CD4-positive, alpha-beta T cell treated with Interleukin-6 for 4 hours (primary cell): ENCODE measurements at regions not wholly inside any gene's neighbourhood (a gene's known extent, or its start where the extent isn't known, plus 50 kb on each side); places are given as distances from the start of the nearest gene placed in this dataset.
"Not testable (repeated sequence)": the region's sequence is repeated elsewhere in the genome, so short reads cannot be mapped to it uniquely, and the experiment has no call there.

ENCODE experiments used
- DNase-seq: peaks from one replicate; pipeline ENCODE4 v3.0.0-alpha.2; 2020; ENCODE audit warnings: mixed read lengths

DNA sequence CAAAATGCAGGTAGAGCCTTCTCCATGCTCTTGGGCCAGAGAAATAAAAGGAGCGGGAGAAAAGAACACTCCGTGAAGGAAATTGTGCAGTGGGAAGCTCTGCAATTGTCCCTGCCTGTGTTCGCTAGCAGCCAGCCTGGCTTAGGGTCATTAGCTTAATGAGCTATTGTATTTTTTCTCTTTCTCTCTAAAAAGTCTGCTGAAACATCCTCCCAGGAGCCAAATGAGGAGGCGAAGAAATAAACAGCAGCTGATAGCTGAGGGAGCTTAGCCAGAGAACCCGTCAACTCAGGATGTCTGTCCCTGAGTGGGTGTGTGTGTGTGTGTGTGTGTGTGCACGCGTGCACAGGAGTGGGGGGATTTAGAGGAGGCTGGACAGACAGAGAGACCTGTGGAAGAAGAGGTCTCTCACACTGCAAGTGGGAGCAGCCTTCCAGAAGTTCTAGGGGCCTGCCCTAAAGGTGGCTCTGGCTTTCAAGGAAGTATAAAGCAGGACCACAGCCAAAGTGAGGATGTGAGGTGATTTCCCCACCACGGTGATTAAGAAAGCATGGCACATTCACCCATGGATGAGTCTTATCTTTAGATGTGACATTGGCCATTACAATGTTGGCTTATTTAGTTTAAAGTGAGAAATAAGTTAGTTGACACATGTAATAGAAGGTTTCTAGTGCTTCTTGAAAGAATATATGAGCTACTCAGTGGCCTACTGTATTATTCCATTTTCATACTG lies 690.4 kb downstream of the RNF144A start:
- DNase-seq = no peak

DNA sequence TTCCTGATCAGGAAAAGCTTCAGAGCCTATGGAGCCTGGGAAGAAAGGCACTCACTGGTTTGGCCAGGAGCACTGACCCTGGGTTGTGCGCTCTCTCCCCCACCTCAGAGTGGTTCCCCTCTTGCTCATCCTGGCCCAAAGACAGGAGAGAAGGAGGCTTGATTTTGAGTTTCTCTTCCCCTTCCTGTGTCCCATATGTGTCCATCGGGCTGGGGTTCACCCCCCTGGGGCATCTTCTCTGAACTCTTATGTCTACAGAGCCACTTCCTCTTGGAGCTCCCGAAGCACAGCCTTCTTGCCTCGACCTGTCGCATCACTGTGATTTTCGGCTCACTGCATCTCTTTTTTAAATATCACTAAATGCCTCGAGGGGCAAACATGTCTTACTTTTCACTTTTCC lies 692.3 kb downstream of the RNF144A start:
- no peak for DNase-seq

DNA sequence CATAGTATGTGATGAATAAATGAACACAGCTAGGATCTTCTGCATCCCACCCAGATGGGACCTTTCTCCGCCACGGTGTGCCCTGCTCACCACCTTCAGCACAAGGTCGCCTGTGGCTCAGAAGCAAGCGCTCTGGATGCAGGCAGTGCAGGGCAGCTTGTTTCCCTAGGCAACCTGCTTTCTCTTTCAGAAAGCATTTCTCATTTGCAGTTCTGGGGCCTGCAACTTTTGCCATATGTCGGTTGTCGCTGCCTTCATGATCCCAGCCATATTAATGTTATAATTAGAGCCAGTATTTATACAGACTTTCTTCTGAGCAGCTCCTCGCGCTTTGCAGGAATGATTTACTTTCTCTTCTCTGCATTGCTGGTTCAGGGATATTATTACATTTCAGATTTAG lies 692.8 kb downstream of the RNF144A start:
- DNase-seq = no peak

DNA sequence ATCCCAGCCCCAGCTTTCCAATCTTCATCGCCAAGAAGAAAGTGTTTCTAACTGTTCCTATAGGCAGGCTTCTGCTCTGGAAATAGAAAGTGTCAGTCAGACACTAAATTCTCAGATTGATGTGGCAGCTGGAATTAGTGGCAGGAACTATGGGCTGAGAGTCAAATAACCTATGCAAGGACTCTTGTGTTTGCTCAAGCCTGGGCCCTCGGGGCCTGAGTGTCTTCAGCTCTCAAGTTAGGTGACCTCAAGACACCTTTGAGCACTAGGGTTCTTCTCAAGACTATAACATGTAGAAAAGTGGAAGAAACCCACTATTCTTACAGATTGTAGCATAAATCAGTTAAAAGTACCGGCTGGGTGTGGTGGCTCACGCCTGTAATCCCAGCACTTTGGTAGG lies 694.5 kb downstream of the RNF144A start:
- DNase-seq = no peak

DNA sequence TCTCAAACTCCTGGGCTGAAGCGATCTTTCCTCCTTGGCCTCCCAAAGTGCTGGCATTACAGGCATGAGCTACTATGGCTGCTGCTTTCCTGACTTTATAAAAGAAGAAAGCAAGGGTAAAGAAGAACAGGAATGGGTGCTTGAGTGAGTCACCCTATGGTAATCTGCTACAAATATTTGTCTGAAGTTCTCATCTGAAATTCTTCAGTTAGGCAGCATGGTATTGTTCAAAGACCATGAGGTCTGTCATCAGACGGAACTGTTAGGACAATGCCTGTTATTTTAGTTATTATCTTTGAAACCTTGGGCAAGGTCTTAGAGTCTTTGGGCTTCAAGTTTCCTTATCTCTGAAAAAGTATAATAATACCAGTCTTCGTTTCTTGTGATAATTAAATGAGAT lies 695.8 kb downstream of the RNF144A start:
- DNase-seq = no peak

DNA sequence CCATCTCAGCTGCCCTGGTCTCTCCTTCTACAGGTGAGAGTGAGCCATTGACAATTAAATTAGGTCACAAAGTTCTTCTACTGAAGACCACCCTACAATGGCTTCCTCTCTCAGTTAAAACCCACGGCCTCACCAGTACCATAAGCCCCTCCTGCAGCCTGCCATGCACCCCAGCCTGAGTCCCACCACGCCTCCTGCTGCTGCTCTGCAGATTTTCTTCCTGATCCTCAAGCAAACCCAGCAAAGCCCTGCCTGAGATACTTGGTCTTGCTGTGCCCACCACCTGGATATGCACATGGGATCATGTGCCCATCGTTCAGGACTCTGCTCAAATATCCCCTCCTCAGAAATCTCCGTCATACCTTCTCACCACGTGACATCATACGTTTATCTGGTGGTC lies 696.6 kb downstream of the RNF144A start:
- DNase-seq = no peak

DNA sequence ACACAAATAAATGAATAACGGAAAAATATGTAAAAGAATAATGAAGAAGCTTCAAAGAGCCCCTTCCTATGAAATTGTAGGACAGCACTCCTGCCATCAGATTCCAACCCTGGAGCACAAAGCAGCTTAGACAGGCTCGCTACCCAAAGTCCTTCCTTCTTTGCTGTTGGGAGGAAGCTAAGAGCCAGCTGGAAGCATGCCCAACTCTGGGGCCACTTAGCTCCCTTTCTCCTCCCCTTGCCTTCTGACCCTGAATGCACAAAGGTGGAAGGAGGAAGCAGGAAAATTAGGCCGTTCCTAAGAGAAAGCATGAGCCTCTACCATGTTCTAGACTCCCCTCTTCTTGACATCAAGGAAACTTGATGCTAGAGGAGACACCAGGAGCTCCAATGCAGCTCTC lies 700.8 kb downstream of the RNF144A start:
- no peak for DNase-seq

DNA sequence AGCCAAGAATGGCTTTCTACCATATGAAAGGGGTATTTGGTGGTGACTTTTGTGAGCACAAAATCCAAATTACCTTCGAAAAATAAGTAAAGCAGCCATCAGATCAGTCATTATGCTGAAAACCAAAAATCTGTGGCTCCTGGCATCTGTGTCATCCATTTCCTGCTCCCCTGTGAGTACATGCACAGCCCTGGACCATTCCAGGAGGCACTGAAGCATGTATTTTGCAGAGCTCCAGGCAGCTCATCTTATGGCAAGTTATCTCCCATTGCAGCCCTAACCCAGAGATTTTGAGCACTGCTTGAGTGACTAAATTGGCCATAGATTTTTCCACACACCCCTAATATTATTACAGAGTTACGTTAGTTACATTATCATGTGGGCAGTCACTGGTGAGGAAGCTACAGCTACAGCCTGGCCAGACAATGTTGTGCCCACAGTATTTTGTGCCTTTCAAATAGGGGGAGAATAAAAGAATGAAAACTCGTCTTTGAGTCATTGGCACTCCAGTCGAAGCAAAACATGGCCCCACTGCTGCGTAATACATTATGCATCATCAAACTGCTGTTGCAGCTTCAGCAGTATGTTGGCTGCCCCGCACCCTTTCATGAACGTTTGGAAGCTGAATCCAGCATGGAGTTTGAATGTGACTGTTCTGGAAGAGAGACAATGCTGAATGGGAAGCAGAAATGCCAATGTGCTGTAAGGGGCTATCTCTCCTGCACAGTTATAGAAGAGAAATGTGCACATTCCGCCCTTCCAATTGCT lies 702.2 kb downstream of the RNF144A start:
- no peak for DNase-seq

DNA sequence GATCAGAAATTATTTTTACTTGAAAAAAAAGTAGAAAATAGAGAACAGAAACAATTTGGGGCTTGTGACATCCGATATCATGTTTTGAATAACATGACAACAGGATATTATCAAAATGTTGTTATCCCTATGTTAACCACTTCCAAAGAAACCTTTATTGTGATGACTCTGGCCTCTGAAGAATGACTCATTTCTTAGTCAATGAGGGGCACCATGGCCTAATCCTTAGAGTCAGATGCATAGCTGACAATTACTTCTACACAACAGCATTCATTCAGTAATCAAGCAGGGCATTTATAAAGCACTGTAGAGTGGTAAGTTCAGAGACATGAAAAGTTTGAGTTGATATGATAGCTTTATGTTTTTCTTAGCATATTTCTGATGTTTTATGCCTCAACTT lies 703.0 kb downstream of the RNF144A start:
- no peak for DNase-seq

DNA sequence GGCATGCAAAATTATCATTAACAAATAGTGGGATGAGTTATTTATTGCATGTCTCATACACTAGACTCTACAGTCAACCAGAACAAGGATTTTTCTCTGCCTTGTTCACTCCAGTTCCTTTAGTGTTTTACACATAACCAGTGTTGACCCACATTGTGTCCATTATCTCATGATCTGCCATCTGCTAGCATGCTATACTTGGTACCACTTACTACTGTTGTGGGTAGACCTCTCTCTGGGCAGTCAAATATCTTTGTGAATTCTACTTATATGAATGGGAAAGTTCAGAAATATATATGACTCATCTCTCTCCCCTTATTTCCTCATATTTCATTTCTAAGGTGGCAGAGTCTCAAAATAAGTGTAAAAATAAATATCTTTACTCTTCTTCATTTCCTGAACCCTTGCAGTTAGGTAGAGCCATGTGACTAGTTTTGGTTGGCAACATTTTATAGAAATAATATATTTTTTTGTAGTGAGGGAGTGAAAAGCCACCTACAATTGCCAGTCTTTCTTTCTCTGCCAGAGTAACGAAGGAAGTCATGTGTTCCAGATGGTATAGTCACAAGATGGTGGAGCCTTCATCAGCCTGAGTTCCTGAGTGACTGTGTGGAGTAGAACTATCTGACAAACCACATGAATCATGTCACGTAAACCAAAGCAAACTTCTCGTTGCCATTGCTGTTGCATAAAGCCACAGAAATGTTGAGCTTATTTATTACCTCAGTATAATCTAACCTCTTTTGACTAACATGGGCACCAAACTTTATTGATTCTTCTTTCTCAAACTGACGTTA lies 704.0 kb downstream of the RNF144A start:
- DNase-seq = no peak

DNA sequence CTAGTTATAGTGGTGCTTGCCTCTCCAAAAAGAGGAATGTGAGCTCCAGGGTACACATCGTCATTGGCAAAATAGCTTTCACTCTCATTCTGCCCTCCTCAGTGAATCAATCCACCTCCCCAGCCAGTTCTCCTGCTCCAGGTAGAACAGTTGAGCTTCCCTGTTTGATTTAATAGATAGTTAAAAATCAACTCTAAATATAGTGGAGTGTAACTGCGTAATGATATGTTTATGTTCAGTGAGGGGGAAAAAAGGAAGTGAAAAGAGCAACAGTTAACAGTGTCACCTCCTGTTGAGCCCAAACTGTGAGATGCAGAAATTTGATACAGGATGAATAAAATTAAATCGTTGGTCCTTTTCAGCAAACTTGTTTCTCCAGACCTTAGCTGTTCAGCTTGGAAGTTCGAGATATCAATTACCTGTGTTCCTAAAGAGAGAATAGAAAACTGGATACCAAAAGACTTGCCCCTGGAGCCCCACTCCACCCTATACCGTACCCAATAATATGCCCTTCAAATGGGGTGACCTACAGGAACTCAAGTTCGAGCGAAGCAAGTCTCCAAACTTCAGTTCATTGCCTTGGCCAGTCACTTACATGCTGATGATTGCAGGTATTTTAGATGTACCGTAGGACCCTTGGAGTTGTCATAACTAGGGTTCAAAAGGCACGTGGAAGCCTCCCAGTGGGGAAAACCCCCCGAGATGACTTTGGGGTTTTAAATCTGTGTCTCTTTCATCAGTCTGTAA lies 708.4 kb downstream of the RNF144A start:
- DNase-seq = no peak

DNA sequence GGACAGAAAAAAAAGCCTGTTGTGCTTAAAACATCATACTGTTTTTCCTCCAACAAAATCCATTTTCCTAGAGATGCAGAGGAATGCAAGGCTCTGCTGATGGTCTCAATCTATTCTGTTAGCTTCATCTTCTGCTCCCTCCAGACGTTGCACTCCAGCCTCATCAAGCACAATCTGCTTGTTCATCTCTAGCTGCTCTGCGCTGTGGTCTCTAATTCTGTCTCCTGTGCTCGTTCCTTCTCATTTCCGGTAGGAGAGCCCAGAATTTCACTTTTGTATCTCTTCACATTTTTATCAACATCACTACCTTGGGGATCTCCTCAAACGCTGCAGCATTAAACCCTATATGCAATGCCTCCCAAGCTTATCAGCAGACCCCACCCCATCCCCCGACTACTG lies 708.9 kb downstream of the RNF144A start:
- no peak for DNase-seq

DNA sequence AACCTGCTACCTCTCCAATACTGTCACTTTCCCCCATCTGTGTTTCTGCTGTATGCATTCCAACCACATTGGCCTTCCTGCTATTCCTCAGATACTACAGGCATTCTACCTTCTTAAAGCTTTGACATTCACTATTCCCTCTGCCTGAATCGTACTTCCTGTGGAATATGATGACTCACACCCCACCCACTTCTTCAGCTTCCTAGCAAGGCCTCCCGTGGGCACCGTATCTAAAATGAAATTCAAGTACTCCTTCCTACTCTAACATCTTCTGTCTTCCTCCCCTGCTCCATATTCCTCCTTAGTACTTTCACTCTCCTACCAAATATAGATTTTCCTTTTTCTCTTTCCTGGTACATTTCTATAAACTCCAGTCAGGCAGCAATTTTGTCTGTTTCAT lies 710.4 kb downstream of the RNF144A start:
- no peak for DNase-seq

DNA sequence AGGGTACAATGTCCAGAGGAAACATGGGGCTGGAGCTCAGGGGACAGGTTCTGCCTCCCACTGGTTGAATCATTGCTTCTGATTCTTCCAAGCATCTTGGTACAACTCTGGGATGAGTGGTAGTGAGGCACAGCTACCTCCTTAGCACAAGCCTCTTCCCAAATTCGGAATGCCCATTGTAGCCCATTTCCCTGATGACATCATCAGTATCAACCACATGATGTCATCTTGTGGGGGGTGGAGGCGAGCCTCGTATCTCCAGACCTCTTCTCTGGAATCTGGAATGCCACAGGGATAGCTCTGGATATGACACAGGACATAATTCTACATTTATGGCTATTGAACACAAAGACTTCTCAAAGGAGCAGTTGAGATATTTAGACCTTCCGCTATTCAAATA lies 715.2 kb downstream of the RNF144A start:
- DNase-seq = no peak

DNA sequence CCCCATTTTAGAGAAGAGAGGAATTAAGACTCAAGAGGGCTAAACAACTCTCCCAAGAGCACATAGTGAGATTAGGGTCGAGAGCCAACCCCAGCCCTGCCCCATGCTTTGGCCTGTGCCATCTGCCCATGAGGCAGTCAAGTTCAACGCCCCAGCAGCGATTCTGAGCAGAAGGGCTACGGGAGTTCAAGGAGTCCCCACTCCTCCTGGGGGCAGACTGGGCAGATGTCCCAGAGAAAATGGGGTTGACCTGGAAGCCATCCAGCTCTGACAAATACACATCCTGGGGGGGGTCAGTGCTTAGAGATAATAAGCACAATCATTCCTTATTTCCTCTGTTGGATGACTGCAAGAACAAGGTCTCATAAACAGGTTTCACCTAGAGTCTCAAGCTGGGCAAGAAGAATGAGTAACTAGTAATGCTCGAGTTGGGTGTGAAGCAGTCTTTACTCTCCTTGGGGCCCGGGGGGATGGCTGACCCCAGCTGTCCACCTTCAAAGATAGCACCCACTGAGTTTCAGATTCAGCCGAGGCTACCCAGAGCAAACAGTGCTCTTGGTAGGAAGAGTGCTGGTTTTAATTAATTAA lies 716.4 kb downstream of the RNF144A start:
- no peak for DNase-seq

DNA sequence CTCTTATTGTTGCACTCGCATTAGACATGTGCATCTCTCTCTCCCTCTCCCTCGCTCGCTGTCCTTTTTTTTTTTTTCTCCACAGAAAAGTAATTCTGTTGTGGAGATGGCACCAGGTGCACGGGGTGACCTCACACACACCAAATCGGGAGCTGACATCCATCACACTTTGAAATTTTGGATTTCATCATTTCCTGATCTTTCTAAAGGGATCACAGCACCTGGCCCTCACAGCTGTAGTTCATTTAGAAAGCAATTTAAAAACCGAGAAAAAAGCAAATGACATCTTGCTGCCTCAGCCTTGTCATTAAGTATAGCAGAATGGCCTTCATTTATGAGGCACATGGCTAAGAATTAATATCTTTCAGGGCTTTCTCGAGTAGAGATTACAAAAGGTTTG lies 717.2 kb downstream of the RNF144A start:
- DNase-seq = no peak

DNA sequence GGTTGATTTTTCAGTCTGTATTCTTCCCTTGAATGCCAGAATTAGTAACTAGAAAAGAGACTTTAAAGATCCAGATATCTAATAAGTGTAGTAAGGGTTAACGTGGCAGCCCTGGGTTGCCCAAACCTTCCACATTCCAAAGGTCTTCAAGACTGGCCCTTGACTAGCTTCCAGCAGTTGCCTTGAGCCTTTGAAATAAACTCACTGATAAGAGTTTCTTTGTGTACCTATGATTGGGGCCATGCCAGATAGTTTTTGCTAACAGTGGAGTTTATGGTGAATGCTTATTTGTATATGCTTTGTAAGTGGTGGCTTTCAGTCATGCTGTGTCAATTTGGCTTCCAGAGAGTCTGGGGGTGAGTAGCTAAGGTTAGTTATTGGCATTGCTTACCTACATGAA lies 722.3 kb downstream of the RNF144A start:
- no peak for DNase-seq

DNA sequence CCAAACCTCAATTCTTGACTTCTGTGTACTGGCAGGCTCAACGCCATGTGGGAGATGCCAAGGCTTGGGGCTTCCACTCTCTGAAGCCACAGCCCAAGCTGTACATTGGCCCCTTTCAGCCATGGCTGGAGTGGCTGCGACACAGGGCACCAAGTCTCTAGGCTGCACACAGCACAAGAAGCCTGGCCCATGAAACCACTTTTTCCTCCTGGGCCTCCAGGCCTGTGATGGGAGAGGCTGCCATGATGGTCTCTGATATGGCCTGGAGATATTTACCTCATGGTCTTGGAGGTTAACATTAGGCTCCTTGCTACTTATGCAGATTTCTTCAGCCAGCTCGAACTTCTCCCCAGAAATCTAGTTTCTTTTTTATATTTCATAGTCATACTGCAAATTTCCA lies 724.1 kb downstream of the RNF144A start:
- DNase-seq = not testable (repeated sequence)

DNA sequence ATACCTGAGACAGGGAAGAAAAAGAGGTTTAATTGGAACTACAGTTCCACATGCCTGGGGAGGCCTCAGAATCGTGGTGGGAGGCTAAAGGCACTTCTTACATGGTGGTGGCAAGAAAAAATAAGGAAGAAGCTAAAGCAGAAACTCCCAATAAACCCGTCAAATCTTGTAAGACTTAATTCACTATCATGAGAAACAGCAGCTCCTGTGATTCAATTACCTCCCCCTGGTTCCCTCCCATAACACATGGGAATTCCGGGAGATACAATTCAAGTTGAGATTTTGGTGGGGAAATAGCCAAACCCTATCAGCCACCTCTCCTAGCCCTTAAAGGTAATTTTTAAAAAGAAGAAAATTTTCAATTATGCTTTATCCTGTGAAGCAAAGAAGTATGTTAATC lies 728.8 kb downstream of the RNF144A start:
- DNase-seq = no peak

DNA sequence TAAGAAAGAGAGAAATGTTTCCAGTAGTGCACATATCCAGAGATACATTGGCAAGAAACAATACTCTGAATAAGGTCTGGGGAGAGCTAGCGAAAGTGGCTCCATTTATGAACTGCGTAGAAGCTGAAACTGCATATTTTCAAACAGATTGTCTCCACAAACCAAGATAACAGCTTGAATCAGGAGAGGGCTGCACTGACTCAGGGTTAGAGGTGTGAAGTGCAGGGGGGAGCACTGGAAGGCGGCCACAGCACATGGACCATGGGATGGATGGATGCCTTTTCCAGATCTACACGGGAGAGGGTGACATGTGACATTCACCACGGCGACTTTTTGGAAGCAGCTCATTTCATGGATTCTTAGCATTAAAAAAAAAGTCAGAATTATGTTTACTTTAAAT lies 729.4 kb downstream of the RNF144A start:
- no peak for DNase-seq

DNA sequence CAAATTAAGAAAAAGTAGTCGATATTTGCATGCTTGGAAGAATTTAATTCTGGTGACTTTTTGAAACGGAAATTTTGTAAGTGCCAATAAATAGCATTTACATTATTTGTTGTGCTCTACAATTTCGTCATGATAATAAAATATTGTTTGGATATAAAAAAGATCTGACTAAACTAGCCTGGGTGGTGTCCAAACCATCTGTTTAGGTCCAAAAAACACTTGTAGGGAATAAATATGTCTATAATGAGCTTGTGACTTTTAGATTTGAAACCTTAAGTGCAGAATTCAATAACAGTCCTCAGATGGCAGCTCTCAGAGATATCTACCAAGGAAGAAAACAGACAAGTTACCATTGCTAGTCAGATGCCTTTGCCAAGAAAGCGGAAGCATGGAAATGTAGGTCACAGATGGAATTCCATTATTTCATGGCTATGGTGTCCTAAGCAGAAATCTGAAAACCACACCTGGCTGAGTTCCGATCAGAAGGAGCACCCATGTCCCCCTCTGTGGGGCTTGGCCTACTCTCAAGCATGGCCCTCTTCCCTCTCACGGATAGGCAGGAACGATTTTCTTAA lies 731.1 kb downstream of the RNF144A start:
- DNase-seq = no peak
